AG20443 (cell line): ENCODE measurements at regions not wholly inside any gene's neighbourhood (a gene's known extent, or its start where the extent isn't known, plus 50 kb on each side); places are given as distances from the start of the nearest gene placed in this dataset.
A peak's percentile ranks its signal among the peaks of the same experiment; 100 is the strongest.
"Not testable (repeated sequence)": the region's sequence is repeated elsewhere in the genome, so short reads cannot be mapped to it uniquely, and the experiment has no call there.

Source experiments
- DNase-seq: peaks from one replicate; pipeline ENCODE4 v3.0.0; 2012; ENCODE audit warnings: low spot score, mixed read lengths

DNA sequence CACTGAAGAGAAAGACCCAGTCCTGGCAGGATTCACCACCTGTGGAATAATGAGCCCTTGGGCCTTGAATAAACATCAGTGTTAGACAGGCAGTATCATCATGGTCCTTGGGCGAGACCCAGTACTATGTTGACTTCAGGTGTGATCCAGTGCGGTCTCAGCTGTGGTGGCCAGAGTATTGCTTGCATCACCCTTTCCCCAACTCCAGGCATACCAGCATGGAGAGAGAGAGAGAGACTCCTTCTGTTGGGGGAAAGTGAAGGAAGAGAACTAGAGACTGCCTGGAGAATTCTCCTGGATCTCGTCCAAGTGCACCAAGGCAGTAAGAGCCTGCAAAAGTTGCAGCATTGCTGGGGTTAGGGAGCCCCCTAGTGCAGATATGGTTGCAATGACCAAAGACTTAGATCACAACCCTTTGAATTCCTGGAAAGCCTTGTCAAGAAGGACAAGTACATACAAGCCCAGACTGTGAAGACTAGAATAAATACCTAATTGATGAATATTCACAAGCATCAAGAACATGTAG is 61.1 kb upstream of the VAMP7 start:
- peak; percentile 56 for DNase-seq

DNA sequence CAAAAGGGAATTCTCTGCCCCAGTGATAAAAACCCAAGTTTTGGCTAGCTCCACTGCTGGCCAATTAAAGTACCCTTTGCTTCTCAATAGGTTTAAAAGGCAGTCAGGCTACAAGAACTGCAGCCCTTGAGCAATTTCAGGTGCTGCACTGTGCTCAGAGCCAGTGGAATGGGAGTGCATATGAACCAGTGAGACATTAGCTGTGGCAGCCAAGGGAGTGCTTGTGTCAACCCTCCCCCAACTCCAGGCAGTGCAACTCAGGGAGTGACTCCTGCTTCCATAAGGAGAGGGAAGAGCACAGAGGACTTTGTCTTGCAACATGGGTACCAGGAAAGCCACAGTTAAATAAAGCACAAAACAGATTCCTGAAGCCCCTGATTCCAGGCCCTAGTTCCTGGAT is 61.6 kb upstream of the VAMP7 start:
- no peak for DNase-seq

DNA sequence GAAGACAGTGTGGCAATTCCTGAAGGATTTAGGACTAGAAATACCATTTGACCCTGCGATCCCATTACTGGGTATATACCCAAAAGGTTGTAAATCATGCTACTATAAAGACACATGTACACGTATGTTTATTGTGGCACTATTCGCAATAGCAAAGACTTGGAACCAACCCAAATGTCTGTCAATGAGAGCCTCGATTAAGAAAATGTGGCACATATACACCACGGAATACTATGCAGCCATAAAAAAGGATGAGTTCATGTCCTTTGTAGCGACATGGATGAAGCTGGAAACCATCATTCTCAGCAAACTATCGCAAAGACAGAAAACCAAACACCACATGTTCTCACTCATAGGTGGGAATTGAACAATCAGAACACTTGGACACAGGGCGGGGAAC is 66.8 kb upstream of the VAMP7 start:
- not testable (repeated sequence) for DNase-seq

DNA sequence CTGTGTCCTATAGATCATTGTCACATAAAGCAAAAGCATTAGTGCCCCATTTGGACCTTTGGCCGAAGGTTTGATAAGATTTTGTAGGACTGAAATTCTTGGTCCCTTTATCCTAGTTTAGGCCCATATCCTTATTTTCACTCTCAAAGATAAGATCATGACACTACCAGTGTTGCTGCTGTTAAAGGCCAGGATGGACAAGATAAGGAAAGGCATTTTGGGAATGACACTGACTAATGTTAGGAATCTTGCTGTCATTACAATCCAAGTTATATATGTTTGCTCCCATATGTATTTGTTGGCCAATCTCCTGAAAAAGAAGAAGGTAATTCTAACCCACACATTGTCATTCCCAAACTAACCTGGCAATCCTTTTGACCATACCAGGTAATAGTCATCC is 101.3 kb upstream of the VAMP7 start:
- no peak for DNase-seq

DNA sequence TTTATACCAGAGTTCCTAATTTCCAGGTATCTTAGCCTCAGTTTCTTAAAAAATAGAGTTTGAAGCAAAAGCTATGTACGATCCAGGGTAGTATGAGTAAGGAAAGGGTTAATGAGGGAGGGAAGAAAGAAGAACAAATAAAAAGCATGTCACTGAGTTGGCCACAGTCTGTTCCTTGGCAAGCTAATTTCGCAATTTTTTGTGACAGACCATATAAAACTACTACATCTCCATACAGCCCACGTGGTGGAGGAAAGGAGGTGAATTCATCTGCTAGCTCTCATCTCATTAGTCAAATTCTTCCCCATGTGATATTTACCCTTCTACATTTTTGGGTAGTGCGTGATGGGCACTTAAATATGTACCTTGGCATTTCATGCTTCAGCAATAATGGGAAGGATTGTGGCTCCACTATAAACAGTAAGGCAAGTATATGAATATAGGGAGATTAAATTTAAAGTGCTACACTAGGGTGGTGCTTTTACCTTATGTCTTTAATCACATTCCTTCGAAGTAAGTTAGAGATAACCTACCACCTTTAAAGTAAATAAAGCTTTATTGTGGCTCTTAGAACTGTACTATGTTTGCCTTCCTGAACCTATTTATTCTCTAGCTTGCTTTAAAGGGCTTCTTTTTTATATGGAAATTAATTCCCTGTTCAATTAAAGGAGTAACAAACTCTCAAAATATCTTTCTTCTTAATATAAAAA is 102.1 kb upstream of the VAMP7 start:
- DNase-seq: no peak

DNA sequence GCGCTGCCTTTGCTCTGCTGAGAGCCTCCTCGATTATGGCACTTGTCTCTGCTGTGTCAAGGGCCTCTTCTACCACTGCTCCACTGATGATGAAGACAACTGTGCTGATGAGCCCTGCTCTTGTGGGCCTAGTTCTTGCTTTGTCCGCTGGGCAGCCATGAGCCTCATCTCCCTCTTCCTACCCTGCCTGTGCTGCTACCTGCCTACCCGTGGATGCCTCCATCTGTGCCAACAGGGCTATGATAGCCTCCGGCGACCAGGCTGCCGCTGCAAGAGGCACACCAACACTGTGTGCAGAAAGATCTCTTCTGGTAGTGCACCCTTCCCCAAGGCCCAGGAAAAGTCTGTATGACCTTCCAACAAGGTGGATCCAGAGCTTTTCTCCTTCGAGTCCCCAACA is 106.8 kb upstream of the VAMP7 start:
- no peak for DNase-seq

DNA sequence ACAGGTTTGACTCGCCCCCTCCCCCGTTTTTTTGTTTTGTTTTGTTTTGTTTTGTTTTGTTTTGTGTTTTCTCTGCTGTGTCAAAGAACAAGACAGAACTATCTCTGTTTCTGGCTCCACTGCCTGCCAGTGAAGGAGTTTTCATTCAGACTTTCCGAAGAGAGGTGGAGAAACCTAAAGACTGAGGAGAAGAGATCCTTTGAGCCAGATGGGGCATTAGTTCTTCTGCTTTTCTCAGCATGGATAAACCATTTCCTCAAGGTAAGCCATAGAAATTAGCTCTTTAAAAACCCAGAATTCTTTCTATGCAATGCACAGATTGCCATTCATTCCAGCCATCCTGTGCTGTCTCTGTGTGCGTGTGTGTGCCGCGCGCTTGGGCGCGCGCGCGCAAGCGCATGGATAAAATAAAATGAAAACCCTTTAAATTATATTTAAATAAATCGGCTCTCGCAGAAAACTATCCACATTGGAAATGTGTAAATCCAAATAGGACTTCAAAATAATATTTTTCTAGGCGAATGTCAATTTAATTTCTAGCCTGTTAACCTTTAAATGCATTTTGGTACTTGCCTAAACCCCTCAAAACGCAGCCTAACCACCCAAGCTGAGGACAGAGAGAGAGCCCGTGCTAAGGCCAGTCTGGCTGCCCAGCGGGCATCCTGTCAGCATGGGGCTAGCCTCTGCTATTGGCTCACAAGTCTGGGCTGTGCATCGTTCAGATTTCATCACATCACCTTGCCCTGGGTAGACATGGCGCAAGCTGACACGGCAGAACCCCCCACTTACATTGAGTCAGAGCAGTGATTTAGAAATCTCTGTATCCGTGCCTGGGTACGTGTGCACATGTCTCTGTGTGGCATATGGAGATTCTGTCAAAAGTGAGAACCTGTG is 113.0 kb upstream of the VAMP7 start:
- DNase-seq: peak; percentile 27

DNA sequence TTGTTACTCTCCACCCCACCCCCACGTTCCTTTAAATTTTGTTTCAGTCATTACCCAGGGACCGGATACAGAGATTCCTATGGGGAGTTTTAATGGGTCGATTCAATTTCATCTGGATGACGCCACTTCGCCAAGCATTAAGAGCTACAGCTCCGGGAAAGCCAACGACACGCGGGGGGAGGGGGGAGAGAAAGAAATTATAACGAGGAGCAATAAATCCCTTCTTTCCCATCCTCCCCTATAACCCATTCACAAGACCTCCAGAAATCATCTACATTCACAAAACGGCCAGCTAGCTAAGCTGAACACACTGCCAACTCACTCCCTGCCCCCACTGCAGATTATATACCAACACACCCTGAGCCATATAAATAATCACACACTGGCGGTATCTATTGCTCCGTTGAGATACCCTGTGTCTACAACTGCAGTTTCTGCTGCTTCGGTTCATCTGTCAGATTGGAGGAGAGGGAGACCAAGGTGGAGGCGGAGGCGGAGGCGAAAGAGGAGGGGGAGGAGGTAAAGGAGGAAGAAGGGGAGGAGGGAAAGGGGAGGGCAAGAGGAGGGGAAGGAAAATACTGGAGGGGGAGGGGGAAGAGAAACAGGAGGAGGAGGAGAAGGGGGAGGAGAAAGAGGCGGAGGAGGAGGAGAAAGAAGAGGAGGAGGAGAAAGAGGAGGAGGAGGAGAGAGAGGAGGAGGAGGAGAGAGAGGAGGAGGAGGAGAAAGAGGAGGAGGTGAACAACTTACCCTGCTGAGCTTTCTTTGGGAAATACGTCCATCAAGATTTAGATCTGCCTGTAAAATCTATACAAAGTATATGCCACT is 113.9 kb upstream of the VAMP7 start:
- peak; percentile 55 for DNase-seq

DNA sequence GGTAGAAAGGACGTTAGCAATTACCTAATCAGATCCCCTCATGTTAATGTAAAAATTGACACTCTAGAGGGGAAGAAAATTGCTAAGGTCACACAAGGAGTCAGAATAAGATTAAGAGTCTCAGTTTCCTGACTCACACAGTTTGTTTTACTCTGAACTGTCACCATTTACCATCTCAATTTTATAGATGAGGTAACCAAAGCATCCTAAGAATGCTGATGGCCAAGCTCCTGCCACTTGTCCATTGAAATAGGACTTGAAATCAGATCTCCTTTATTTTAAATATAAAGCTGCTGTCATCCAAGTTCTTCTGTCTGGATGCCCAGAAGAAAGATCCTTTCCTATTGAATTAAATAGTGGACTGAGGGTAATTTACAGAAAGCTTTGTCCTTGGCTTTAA is 114.8 kb upstream of the VAMP7 start:
- no peak for DNase-seq

DNA sequence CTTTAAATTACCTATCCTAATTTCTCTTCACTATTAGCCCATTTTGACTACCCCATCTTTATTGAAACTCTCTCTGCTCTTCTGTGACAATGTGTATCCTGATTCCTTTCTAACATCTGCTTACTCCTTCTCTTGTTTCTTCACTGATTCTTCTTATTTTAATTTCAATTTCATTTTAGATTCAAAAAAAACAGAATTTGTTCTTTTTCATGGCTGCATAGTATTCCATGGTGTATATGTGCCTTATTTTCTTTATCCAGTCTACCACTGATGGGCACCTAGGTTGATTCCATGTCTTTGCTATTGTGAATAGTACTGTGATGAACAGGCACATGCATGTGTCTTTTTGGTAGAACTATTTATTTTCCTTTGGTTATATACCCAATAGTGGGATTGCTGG is 120.0 kb upstream of the VAMP7 start:
- no peak for DNase-seq

DNA sequence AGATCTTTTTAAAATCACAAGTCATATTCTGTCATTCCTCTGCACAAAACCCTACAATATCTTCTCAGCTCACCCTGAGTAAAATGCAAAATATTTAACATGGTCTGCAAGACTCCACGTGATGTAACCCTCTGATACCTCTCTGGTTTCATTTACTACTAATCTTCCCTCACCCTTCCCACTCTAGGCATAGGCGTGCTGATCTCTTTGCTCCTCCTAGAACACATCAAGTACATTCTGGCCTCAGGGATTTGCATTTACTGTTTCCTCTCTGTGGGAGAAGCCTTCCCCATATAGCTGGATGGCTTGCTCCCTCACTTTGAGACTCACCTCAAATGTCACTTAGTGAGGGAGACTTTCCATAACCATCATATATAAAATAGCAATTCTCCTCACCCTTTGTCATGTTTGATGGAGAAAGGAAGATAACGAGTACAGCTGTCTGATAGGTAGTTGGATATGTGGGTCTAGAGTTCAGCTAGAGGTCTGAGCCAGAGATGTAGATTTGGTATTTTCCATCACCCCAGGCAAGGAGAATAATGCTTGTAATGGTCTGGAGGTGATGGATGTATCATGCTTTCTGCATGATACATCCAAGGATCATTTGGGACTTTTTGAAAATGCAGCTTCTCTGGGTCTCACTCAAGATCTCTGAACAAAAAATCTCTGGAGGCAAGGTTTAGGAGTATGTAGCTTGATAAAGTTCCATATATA is 123.9 kb upstream of the VAMP7 start:
- no peak for DNase-seq

DNA sequence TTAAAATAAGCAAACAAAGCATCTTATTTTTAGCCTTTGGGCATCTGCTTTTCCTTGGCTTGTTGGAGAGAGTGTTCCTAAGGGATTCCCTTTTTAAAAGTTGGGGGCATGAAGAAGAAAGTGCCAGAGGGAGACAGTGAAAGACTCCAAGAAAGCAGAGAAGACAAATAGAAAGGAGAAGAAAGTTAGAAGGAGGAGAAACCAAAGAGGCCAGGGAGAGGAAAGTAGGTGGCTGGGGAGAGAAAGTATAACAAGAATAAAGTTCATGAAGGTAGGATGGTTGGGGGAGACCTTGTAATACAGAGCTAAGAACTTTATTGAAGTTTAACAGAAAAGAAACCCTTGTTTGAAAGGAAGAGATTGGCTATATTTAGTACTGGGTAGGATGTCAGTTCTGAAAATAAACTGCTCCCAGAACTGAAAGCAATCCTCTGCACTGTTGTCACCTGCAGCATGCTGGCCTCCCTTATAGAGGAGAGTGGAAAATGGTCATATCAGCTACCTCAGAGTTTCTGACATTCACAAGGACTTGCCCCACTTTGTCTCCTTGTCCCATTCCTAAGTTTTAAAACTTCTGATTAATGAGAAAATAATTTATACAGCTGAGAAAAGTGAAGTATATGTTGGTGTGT is 125.3 kb upstream of the VAMP7 start:
- DNase-seq: no peak

DNA sequence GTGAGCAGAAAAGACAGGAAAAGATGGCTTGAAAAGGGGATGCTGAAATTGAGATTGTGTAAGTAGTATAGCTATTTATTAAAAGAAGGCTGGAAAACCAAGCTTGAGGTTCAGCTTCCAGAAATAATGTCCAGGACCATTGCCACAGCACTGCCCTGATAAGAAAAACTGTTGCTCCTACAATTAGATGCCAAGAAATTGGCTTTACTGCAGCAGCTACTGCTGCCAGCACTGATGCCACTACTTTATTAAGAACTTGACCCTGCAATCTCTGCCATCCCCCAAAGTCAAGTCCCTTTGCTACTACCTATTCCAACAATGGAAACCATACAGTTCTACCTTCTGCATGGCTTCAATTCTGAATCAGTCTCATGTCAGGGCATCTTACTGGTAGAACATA is 130.0 kb upstream of the VAMP7 start:
- no peak for DNase-seq

DNA sequence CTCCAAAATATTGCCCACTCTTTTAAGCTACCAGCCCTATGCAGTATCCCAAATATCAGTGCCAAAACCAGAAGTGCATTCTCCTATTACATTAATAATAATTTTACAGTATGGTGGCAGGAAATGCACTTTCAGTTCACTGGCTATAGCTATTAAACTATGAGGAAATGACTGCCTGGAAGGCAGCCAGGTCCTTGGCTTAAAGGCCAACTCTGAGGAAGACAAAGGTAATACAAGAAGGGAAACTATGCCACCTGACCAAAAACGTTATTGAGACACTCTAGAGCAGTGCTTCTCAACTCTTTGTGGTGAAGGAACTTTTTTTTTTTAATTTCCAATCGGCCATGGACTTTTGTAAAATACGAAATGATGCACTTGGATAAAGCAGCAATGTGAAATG is 133.6 kb upstream of the VAMP7 start:
- DNase-seq: no peak

DNA sequence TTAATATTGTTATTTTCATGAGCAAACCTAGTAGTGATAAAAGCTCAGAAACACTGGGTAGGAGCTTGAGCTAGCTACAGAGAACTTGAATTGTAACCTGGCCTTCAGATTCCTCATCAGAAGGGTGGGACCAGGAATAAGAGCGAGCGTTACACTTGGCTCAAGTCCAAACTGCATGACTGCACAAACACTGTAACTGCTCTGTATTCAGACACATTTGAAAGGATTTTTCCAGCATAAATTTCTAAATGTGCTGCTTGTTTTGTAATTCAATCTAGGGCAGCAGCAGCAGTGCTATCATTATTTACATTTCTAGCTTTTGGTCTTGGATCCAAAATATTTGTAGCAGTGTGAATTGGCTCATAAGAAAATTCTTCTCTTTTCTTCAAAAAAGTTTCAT is 133.0 kb upstream of the TMLHE start:
- no peak for DNase-seq

DNA sequence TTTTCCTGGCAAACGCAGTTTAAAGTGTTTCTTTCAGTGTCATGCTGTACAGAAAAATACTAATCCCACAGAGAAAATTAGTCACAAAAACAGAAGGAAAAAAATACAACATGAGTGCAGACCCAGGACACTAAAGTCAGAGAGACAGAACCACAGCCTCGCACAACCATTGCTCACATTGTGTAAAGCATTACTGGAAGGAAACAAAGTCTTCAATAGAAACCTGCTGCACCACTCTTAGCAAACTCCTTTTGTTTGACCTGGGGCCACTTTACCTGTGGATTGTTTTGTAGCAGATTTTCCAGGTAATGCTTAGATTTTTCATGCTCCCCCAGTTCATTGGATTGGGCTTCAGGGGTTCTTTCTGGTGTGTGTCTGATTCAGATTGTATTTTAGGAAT is 131.8 kb upstream of the TMLHE start:
- no peak for DNase-seq

DNA sequence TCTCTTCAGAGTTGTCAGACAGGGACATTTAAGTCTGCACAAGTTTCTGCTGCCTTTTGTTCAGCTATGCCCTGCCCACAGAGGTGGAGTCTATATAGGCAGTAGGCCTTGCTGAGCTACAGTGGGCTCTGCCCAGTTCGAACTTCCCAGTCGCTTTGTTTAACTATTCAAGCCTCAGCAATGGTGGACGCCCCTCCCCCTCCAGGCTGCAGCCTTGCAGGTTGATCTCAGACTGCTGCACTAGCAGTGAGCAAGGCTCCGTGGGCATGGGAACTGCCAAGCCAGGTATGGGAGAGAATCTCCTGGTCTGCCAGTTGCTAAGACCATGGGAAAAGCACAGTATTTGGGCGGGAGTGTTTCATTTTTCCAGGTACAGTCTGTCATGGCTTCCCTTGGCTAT is 115.6 kb upstream of the TMLHE start:
- DNase-seq: not testable (repeated sequence)

DNA sequence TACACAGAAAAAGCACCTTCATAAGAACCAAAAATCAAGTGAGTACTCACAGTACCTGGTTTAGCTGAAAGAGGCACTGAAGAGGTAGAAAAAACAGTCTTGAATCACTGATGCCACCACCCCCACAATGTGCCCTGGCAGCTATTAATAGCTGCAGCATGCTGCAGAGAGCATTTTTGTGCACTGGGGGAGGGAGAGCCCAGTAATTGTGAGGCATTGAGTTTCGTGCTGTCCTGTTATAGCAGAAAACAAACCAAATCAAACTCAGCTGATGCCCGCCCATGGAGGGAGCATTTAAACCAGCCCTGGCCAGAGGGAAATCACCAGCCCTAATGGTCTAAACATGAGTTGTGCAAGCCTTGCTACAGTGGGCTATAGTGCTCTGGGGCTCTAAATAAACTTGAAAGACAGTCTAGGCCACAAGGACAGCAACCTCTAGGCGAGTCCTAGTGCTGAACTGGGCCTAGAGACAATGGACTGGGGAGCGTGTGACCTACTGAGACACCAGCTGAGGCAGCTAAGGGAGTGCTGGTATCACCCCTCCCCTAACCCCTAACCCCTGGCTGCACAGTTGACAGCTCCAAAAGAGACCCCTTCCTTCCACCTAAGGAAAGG is 106.3 kb upstream of the TMLHE start:
- peak; percentile 8 for DNase-seq

DNA sequence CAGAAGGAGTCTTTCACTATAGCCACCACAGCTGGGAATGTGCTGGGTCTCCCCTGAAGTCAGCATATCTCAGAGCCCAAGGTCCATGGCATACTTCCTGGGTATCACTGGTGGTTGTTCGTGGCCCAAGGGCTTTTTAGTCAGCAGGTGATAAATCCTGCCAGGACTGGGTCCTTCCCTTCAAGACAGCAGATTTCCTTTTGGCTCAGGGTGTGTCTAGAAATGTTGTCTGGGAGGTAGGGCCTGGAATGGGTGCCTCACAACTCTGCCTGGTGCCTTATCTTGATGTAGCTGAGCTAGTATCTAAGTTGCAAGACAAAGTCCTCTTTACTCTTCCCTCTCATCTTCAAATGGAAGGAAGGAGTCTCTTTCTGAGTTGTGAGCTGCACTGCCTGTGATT is 102.4 kb upstream of the TMLHE start:
- DNase-seq: no peak

DNA sequence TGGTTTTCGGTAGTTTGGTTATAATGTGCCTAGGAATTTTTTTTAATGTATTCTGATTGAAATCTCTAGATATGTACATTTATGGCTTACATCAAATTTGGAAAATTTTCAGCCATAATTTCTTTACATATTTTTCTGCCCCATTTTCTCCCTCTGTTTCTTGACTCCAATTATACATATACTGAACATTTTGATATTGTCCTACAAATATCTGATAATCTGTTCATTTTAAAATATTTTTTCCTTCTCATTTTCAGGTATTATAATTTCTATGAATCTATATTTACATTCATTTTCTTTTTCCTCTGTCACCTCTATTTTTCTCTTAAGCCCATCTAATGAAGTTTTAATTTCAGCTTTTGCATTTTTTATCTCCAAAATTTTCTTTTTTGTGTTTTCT is 82.7 kb upstream of the TMLHE start:
- DNase-seq: no peak

DNA sequence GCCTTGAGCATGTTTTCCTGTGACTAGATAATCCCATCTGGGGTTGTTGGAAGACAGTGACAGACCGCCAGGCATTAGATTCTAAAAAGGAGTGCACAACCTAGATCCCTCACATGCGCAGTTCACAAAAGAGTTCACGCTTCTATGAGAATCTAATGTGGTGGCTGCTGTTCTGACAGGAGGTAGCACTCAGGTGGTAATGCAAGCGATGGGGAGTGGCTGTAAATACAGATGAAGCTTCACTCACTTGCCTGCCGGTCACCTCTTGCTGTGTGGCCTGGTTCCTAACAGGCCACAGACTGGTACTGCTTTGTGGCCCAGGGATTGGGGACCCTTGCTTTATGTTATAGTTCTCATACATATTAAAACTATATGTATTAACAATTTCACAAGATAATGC is 81.9 kb upstream of the TMLHE start:
- DNase-seq: no peak
